ENCODE measurements at regions not wholly inside any gene's neighbourhood (a gene's known extent, or its start where the extent isn't known, plus 50 kb on each side); places are given as distances from the start of the nearest gene placed in this dataset.

- DNase-seq: no peak
- Histone ChIP-seq H3K27ac (ENCODE audit: low read length) (no peak overlapping the region), H2AFZ (ENCODE audit: low read length) (no peak overlapping the region), H3K79me2 (ENCODE audit: low read length) (no peaks in the 10 kb centered on the region), H3K9me3 (replicated peaks; ENCODE audit: insufficient read depth, low read length) (no peaks in the 10 kb centered on the region), H3K36me3 (replicated peaks; ENCODE audit: insufficient read depth, low read length) (no peaks in the 10 kb centered on the region), H3F3A (ENCODE audit: insufficient read depth, low read length) (no peaks in the 10 kb centered on the region), H3K4me3 (ENCODE audit: low read length) (no peak overlapping the region), H3K4me2 (ENCODE audit: low read depth, low read length) (no peak overlapping the region), H4K20me1 (ENCODE audit: insufficient read depth, low read length) (no peaks in the 10 kb centered on the region), H3K27me3 (replicated peaks; ENCODE audit: insufficient read depth, low read length) (no peaks in the 10 kb centered on the region), H3K9me2 (replicated peaks; ENCODE audit: insufficient read depth, low read length) (no peaks in the 10 kb centered on the region), H3K9ac (ENCODE audit: low read length) (no peak overlapping the region), H3K4me1 (ENCODE audit: low read length) (no peaks in the 10 kb centered on the region)
- TF ChIP-seq CTCF (IDR thresholded peaks at IDR 0.05; ENCODE audit: low read length) (no peak), EZH2 (optimal IDR thresholded peaks at IDR 0.05; ENCODE audit: low read depth, low read length) (no peak), EZH2phosphoT487 (IDR thresholded peaks at IDR 0.05; ENCODE audit: low read length) (no peak)
Measured at GRCh38 chr4:102422843-102423242, 77.6 kb upstream of the SLC39A8 start.

- DNase-seq: no peak
- no peaks in the 10 kb centered on the region for H4K20me1 ChIP-seq (ENCODE audit: insufficient read depth, low read length)
- no peak overlapping the region for H3K4me2 ChIP-seq (ENCODE audit: low read depth, low read length)
- no peaks in the 10 kb centered on the region for H3K9me3 ChIP-seq (replicated peaks; ENCODE audit: insufficient read depth, low read length)
- H3K9me2 ChIP-seq (replicated peaks; ENCODE audit: insufficient read depth, low read length): no peaks in the 10 kb centered on the region
- H3K79me2 ChIP-seq (ENCODE audit: low read length): no peaks in the 10 kb centered on the region
- no peak overlapping the region for H3K9ac ChIP-seq (ENCODE audit: low read length)
- no peaks in the 10 kb centered on the region for H3F3A ChIP-seq (ENCODE audit: insufficient read depth, low read length)
- H3K27ac ChIP-seq (ENCODE audit: low read length): no peak overlapping the region
- H3K4me1 ChIP-seq (ENCODE audit: low read length): no peaks in the 10 kb centered on the region
- no peaks in the 10 kb centered on the region for H3K36me3 ChIP-seq (replicated peaks; ENCODE audit: insufficient read depth, low read length)
- H3K4me3 ChIP-seq (ENCODE audit: low read length): no peak overlapping the region
- H2AFZ ChIP-seq (ENCODE audit: low read length): no peak overlapping the region
- TF ChIP-seq CTCF (IDR thresholded peaks at IDR 0.05; ENCODE audit: low read length) (no peak), EZH2phosphoT487 (IDR thresholded peaks at IDR 0.05; ENCODE audit: low read length) (no peak), EZH2 (optimal IDR thresholded peaks at IDR 0.05; ENCODE audit: low read depth, low read length) (no peak)
- no peaks in the 10 kb centered on the region for H3K27me3 ChIP-seq (replicated peaks; ENCODE audit: insufficient read depth, low read length)
Measured at GRCh38 chr4:102423375-102423774, 77.8 kb upstream of the NFKB1 start.

GRCh38 chr4:102427371-102427998, 73.7 kb upstream of the NFKB1 start:
- DNase-seq: no peak
- no peak overlapping the region for H3K4me3 ChIP-seq (ENCODE audit: low read length)
- H3K9me2 ChIP-seq (replicated peaks; ENCODE audit: insufficient read depth, low read length): no peaks in the 10 kb centered on the region
- no peak overlapping the region for H3K27ac ChIP-seq (ENCODE audit: low read length)
- no peaks in the 10 kb centered on the region for H3K9me3 ChIP-seq (replicated peaks; ENCODE audit: insufficient read depth, low read length)
- peaks cover 3% of the 10 kb centered on the region; the same call in 1 of the 2 replicates for H3F3A ChIP-seq (ENCODE audit: insufficient read depth, low read length)
- no peaks in the 10 kb centered on the region for H3K27me3 ChIP-seq (replicated peaks; ENCODE audit: insufficient read depth, low read length)
- H3K9ac ChIP-seq (ENCODE audit: low read length): no peak overlapping the region
- H3K4me1 ChIP-seq (ENCODE audit: low read length): no peaks in the 10 kb centered on the region
- no peak for TF ChIP-seq CTCF (IDR thresholded peaks at IDR 0.05; ENCODE audit: low read length)
- TF ChIP-seq EZH2phosphoT487 (IDR thresholded peaks at IDR 0.05; ENCODE audit: low read length): no peak
- no peak for TF ChIP-seq EZH2 (optimal IDR thresholded peaks at IDR 0.05; ENCODE audit: low read depth, low read length)
- H3K79me2 ChIP-seq (ENCODE audit: low read length): no peaks in the 10 kb centered on the region
- no peaks in the 10 kb centered on the region for H3K36me3 ChIP-seq (replicated peaks; ENCODE audit: insufficient read depth, low read length)
- H3K4me2 ChIP-seq (ENCODE audit: low read depth, low read length): no peak overlapping the region
- no peaks in the 10 kb centered on the region for H4K20me1 ChIP-seq (ENCODE audit: insufficient read depth, low read length)
- no peak overlapping the region for H2AFZ ChIP-seq (ENCODE audit: low read length)

Data from MM.1S (cell line).